ENCODE measurements at regions not wholly inside any gene's neighbourhood (a gene's known extent, or its start where the extent isn't known, plus 50 kb on each side); places are given as distances from the start of the nearest gene placed in this dataset.

DNA sequence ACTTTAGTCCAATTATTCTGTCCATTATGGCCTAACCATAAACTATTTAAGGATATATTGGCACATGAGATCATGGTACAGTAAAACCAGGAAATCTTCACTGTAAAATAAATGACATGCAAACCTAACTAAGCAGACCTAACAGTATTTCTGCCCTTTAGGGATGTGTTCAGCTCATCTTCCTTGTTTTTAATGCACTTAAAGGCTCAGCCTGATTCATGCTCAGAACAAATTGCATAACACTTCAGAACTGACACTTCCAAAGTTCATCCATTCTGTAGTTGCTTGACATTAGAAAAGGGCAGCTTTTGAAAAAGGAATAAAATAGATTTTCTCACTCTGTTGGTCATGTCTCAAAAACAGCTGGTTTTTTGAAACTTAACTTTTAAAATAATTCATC lies 708.5 kb downstream of the C12orf50 start:
- DNase-seq, result no peak

- no peak for DNase-seq
Observed at GRCh38 chr12:87317302-87317701, 711.9 kb downstream of the C12orf50 start.

- no peak for DNase-seq
Observed at GRCh38 chr12:87311206-87311605, 718.0 kb downstream of the C12orf50 start.

GRCh38 chr12:87310126-87310525 lies 719.1 kb downstream of the C12orf50 start:
- no peak for DNase-seq

DNA sequence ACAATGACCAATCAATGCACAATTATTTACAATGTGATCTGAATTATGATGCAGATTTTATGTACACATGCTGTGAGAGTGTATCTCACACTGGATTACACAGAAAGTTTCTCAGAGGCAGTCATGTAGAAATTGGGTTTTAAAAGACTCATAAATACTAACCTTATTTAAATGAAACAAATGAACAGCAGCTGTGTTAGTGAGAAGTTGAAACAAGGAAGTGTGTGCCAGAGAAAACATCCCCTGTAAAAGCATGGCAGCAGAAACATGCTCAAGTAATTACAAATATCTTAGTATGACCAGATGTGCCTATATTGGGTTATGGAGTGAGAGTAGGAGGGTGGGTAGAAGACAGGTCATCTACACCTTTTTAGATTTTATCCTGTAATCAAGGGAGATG lies 723.7 kb downstream of the C12orf50 start:
- no peak for DNase-seq

GRCh38 chr12:87304406-87304805 lies 724.8 kb downstream of the C12orf50 start:
- no peak for DNase-seq

- no peak for DNase-seq
Observed at GRCh38 chr12:87303396-87304012, 725.7 kb downstream of the C12orf50 start.

DNA sequence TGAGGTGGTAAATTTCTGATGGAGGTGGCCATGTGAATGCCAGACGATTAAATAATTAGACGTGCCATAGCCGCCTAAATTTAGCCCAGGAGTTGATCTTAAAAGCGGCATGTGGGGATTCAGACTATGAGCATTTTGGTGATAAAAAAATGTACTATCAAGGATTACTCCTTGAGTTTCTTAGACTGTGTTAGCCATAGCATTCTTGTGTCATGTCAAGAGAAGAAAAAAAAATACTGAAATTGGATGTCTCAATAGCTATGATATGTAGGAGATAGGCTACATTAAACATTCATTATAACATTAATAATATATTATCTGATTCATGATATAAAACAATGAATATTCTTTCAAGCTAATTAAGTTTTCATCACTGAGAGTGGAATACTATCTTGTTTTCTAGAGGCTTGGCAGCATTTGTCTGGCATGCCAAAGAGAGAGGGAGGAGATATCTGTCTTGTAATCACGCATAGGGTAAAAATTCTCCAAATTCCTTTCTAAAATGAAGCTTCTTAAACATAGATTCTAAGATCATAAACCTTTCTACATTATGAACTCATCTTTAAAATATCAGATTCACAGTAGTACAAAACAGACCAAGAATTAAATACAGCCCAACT lies 727.0 kb downstream of the C12orf50 start:
- no peak for DNase-seq

- DNase-seq, result no peak
Observed at GRCh38 chr12:87290505-87290904, 738.7 kb downstream of the C12orf50 start.

GRCh38 chr12:87283886-87284285 lies 745.3 kb downstream of the C12orf50 start:
- no peak for DNase-seq

- no peak for DNase-seq
Observed at GRCh38 chr12:87283111-87283510, 746.1 kb downstream of the C12orf50 start.

GRCh38 chr12:87280893-87281292 lies 748.3 kb downstream of the C12orf50 start:
- no peak for DNase-seq

- DNase-seq, result no peak
Observed at GRCh38 chr12:87280356-87280755, 748.8 kb downstream of the C12orf50 start.

DNA sequence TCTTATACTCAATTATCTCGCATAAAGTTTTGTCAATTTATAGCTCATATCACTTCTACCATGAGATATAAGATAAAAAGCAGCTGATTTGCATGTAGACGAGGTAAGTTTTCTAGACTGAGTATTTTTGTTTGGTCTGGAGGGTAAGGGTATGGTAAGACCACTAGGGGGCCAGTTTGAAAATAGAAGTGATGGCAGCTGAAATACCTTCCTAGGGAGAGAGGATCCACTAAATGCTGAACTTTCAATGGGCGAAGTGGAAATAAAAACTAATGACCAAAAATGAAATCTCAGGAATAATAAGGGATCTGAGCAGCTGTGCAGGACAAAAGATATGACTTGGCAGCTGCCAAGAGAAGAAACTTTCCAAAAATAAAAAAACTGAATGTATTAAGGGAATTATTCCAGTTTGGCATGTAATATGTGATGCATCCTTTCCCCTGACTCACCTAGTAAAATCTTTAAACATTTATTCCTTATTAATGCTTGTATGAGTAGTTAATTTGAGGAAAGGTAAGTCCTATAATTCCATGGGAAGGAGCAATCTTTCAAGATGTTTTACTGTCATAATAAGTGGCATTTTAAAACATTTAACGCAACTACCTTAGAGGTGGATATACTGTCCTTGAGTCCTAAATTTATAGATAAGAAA lies 754.5 kb downstream of the C12orf50 start:
- no peak for DNase-seq

- no peak for DNase-seq
Observed at GRCh38 chr12:87272851-87273250, 756.4 kb downstream of the C12orf50 start.

- DNase-seq, result no peak
Observed at GRCh38 chr12:87270919-87271318, 758.3 kb downstream of the C12orf50 start.

GRCh38 chr12:87266305-87266704 lies 762.9 kb downstream of the C12orf50 start:
- no peak for DNase-seq

DNA sequence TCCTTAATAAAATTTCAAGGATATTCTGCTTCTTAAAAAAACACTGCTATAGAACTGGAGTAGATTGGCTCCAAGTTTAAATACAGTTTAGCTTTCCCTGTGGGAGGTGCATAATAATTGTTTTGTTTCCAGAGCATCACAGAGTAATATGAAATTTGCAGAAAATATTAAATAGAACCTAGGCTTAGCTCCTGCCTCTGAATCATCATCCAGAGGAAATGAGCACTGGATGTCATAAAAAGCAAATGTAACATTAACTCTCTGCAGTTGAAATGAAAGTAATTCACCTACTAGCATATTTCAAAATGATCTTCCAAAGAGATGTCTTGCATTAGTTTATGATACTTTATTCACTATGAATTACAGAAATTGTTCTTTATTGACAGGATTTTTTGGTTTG lies 769.8 kb downstream of the C12orf50 start:
- no peak for DNase-seq

GRCh38 chr12:87254381-87255030 lies 774.7 kb downstream of the C12orf50 start:
- no peak for DNase-seq

GRCh38 chr12:87253157-87253556 lies 776.0 kb downstream of the C12orf50 start:
- no peak for DNase-seq

DNA sequence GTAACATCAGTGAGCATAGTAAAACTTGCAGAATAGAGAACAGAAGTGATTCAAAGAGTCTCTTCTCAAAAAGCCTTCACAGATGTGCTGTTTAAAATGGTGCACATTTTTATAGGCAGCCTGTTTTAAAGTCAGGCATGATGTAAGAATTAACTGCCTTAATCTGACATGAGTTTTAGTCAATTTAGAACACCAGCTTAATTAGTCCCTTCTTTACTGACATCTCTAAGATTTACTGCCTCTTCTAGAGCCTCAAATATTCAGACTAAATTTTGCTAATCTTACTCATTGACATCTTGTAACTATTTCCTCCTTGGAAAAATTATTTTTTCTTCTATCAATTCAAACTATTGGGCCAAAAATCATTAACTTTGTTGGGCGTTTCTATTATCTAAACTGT lies 782.5 kb downstream of the C12orf50 start:
- DNase-seq, result no peak

DNA sequence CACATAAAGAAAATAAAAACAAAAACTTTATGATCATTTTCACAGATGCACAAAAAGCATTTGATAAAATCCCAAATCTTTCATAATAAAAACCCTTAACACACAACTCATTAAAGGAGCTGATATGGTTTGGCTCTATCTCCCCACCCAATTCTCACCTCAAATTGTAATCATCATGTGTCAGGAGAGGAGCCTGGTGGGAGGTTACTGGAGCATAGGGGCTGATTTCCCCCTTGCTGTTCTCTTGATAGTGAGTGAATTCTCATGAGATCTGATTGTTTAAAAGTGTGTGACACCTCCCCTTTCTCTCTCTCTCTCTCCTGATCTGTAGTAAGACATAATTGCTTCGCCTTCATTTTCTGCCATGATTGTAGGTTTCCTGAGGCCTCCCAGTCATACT lies 790.7 kb downstream of the C12orf50 start:
- no peak for DNase-seq

GRCh38 chr12:87234898-87235297 lies 794.3 kb downstream of the C12orf50 start:
- no peak for DNase-seq

- no peak for DNase-seq
Observed at GRCh38 chr12:87233671-87234070, 795.5 kb downstream of the C12orf50 start.
